ENCODE measurements at regions not wholly inside any gene's neighbourhood (a gene's known extent, or its start where the extent isn't known, plus 50 kb on each side); places are given as distances from the start of the nearest gene placed in this dataset.

- Mint-ChIP-seq H3K9me3 (no peaks in the 10 kb centered on the region), H3K36me3 (no peaks in the 10 kb centered on the region), H3K27ac (no peak overlapping the region), H3K27me3 (no peaks in the 10 kb centered on the region), H3K4me3 (no peak overlapping the region), H3K4me1 (peaks cover 2% of the 10 kb centered on the region)
- DNase-seq (ENCODE audit: low spot score in 2 of 2) (no peak), ATAC-seq (ENCODE audit: low read depth) (no peak)
Measured at GRCh38 chr6:134503585-134504281, 185.8 kb upstream of the SGK1 start.

- ATAC-seq (ENCODE audit: low read depth) (no peak), DNase-seq (ENCODE audit: low spot score in 2 of 2) (no peak)
- Mint-ChIP-seq H3K36me3 (no peaks in the 10 kb centered on the region), H3K4me1 (peaks cover 2% of the 10 kb centered on the region), H3K27ac (no peak overlapping the region), H3K4me3 (no peak overlapping the region), H3K9me3 (no peaks in the 10 kb centered on the region), H3K27me3 (no peaks in the 10 kb centered on the region)
Measured at GRCh38 chr6:134502614-134503549, 185.0 kb upstream of the SGK1 start.

DNA sequence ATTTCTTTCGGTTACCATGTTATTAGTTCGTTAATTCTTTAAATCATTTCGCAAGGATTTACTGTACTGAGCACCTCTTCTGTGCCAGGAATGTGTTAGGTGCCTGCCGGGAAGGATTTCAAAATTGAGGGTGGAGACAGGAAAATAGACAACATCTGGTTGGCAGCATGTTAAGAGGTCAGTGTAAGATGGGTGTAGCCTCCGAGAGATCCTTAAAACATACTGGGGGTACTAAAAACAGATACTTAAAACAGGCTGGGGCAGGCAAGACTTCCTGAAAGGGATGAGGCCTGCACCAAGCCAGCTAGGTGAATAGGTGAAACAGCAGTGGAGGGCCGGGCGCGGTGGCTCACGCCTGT is 178.0 kb upstream of the SGK1 start:
- no peak for ATAC-seq (ENCODE audit: low read depth)

GRCh38 chr6:134495203-134495889 is 177.4 kb upstream of the SGK1 start:
- no peak for ATAC-seq (ENCODE audit: low read depth)
- DNase-seq (ENCODE audit: low spot score in 2 of 2) = no peak

More for the DNA sequence above, 178.0 kb upstream of the SGK1 start:
- H3K4me3 Mint-ChIP-seq = no peak overlapping the region
- no peaks in the 10 kb centered on the region for H3K36me3 Mint-ChIP-seq
- no peaks in the 10 kb centered on the region for H3K9me3 Mint-ChIP-seq
- H3K27me3 Mint-ChIP-seq = no peaks in the 10 kb centered on the region
- H3K27ac Mint-ChIP-seq = no peak overlapping the region
- no peak for DNase-seq (ENCODE audit: low spot score in 2 of 2)
- H3K4me1 Mint-ChIP-seq = peaks cover 5% of the 10 kb centered on the region

GRCh38 chr6:134493789-134494188 is 175.9 kb upstream of the SGK1 start:
- ATAC-seq (ENCODE audit: low read depth) = no peak
- Mint-ChIP-seq H3K36me3 (no peaks in the 10 kb centered on the region), H3K4me3 (no peak overlapping the region), H3K4me1 (peaks cover 4% of the 10 kb centered on the region), H3K27me3 (no peaks in the 10 kb centered on the region), H3K9me3 (no peaks in the 10 kb centered on the region), H3K27ac (no peak overlapping the region)
- no peak for DNase-seq (ENCODE audit: low spot score in 2 of 2)

More at GRCh38 chr6:134495203-134495889, 177.4 kb upstream of the SGK1 start:
- H3K9me3 Mint-ChIP-seq = no peaks in the 10 kb centered on the region
- H3K27me3 Mint-ChIP-seq = no peaks in the 10 kb centered on the region
- no peak overlapping the region for H3K4me3 Mint-ChIP-seq
- H3K27ac Mint-ChIP-seq = no peak overlapping the region
- no peaks in the 10 kb centered on the region for H3K36me3 Mint-ChIP-seq
- H3K4me1 Mint-ChIP-seq = peaks cover 4% of the 10 kb centered on the region

GRCh38 chr6:134491477-134491876 is 173.6 kb upstream of the SGK1 start:
- Mint-ChIP-seq H3K9me3 (no peaks in the 10 kb centered on the region), H3K27ac (no peak overlapping the region), H3K4me3 (no peak overlapping the region), H3K36me3 (no peaks in the 10 kb centered on the region), H3K4me1 (peaks cover 4% of the 10 kb centered on the region), H3K27me3 (peaks cover 1% of the 10 kb centered on the region)
- DNase-seq (ENCODE audit: low spot score in 2 of 2) = no peak
- no peak for ATAC-seq (ENCODE audit: low read depth)

DNA sequence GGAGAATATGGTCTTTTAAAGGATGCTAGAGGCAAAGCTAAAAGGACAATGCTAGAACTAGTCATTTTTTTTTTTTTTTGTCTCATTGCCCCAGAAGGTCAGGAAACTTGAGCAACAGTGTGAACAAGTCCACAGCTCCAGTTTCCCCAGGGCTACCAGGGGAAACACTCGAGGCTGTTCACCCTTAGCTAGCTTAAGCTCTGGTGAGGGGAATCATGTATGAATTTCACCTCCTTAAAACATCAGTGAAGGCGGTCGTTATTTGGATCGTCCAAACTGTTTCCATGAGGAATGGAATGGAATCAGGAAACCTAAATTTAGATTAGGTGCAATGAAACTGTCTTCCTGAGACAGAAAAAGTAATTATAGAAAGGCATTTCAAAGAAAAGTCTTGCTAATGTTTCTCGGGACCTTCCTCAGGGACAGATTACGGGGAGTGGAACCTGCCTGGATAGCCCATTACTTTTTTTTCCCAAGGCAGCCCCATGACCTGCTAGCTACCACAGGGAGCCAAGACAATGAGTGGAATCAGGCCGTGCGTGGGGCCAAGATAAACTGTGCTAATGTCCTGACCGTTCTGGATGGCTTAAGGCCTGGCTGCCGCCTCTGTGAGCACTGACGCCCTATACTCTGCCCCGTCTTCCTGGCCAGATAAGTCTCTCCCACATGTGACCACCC is 164.8 kb upstream of the SGK1 start:
- Mint-ChIP-seq H3K4me1 (no peaks in the 10 kb centered on the region), H3K36me3 (no peaks in the 10 kb centered on the region), H3K27me3 (no peaks in the 10 kb centered on the region), H3K4me3 (no peak overlapping the region), H3K9me3 (peaks cover 2% of the 10 kb centered on the region), H3K27ac (no peak overlapping the region)
- ATAC-seq (ENCODE audit: low read depth) (no peak), DNase-seq (ENCODE audit: low spot score in 2 of 2) (no peak)

DNA sequence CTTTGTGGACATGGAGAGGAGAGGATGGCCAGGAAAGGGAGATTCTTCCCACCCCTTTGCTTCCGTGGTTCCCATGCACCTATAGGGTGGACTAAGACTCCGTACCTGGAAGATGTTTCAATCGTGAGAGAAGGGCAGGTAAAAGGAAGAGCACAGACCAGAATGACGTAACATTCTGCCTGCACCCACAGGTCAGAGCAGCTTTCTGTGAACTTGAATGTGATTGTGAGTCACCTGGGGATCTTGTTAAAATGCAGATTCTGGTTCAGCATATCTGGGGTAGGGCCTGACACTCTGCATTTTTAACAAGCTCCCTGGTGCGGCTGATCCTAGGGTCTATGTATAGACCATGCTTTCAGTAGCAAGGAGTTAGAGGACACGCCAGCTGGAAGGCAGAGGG is 164.1 kb upstream of the SGK1 start:
- no peaks in the 10 kb centered on the region for H3K4me1 Mint-ChIP-seq
- ATAC-seq (ENCODE audit: low read depth) (no peak), DNase-seq (ENCODE audit: low spot score in 2 of 2) (no peak)
- no peak overlapping the region for H3K27ac Mint-ChIP-seq
- H3K27me3 Mint-ChIP-seq = no peaks in the 10 kb centered on the region
- peaks cover 2% of the 10 kb centered on the region for H3K9me3 Mint-ChIP-seq
- H3K4me3 Mint-ChIP-seq = no peak overlapping the region
- no peaks in the 10 kb centered on the region for H3K36me3 Mint-ChIP-seq

- H3K4me3 Mint-ChIP-seq = no peak overlapping the region
- H3K27me3 Mint-ChIP-seq = no peaks in the 10 kb centered on the region
- H3K9me3 Mint-ChIP-seq = no peaks in the 10 kb centered on the region
- H3K36me3 Mint-ChIP-seq = no peaks in the 10 kb centered on the region
- ATAC-seq (ENCODE audit: low read depth) = no peak
- no peak for DNase-seq (ENCODE audit: low spot score in 2 of 2)
- no peaks in the 10 kb centered on the region for H3K4me1 Mint-ChIP-seq
- H3K27ac Mint-ChIP-seq = no peak overlapping the region
Measured at GRCh38 chr6:134480593-134480992, 162.7 kb upstream of the SGK1 start.

GRCh38 chr6:134478764-134479399 is 161.0 kb upstream of the SGK1 start:
- Mint-ChIP-seq H3K27me3 (no peaks in the 10 kb centered on the region), H3K9me3 (no peaks in the 10 kb centered on the region), H3K4me3 (no peak overlapping the region), H3K36me3 (no peaks in the 10 kb centered on the region), H3K27ac (no peak overlapping the region), H3K4me1 (no peaks in the 10 kb centered on the region)
- DNase-seq (ENCODE audit: low spot score in 2 of 2) = no peak
- no peak for ATAC-seq (ENCODE audit: low read depth)

GRCh38 chr6:134477991-134478635 is 160.2 kb upstream of the SGK1 start:
- H3K4me1 Mint-ChIP-seq = no peaks in the 10 kb centered on the region
- no peaks in the 10 kb centered on the region for H3K27me3 Mint-ChIP-seq
- no peak overlapping the region for H3K27ac Mint-ChIP-seq
- H3K36me3 Mint-ChIP-seq = no peaks in the 10 kb centered on the region
- DNase-seq (ENCODE audit: low spot score in 2 of 2) = no peak
- no peak for ATAC-seq (ENCODE audit: low read depth)
- H3K4me3 Mint-ChIP-seq = no peak overlapping the region
- no peaks in the 10 kb centered on the region for H3K9me3 Mint-ChIP-seq

DNA sequence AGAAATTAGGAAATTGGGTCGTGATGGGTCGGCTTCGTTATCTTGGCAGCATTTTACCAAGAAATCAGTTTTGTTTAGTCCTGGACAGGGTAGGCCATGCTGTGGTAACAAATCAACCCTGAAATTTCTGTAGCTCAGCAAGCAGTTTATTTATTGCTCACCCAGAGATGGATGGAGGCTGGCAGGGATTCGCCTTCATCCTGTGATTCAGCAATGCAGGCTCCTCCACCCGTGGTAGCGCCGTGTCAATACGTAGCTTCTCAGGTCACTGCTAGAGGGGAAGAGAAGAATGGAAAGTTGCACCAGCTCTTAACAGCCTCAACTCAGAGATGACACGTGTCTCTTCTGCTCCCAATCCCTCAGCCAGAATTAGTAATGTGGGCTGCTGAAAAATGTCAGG is 157.0 kb upstream of the SGK1 start:
- no peak overlapping the region for H3K4me3 Mint-ChIP-seq
- DNase-seq (ENCODE audit: low spot score in 2 of 2) (no peak), ATAC-seq (ENCODE audit: low read depth) (no peak)
- peaks cover 5% of the 10 kb centered on the region for H3K4me1 Mint-ChIP-seq
- H3K27me3 Mint-ChIP-seq = no peaks in the 10 kb centered on the region
- H3K36me3 Mint-ChIP-seq = no peaks in the 10 kb centered on the region
- no peak overlapping the region for H3K27ac Mint-ChIP-seq
- no peaks in the 10 kb centered on the region for H3K9me3 Mint-ChIP-seq

DNA sequence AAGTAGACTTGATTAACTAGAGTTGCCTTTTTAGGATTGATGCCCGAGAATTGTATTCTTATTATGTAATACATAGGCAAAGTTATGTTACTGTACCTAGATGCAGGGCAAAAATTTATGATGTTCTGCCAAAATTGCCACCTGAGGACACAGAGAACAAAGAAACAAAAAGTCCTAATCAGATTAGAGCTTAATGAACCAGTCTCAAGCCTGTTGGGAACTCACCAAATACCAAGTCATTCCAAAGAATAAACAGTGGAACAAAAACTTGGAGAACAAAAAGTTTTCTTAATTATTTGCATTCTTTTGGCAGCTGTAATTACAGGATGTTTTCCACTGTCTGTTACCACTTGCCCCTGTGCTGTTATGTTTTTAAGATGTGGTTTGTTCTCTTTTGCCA is 154.7 kb upstream of the SGK1 start:
- no peak overlapping the region for H3K4me3 Mint-ChIP-seq
- H3K27me3 Mint-ChIP-seq = no peaks in the 10 kb centered on the region
- H3K9me3 Mint-ChIP-seq = no peaks in the 10 kb centered on the region
- DNase-seq (ENCODE audit: low spot score in 2 of 2) = no peak
- ATAC-seq (ENCODE audit: low read depth) = no peak
- peaks cover 5% of the 10 kb centered on the region for H3K4me1 Mint-ChIP-seq
- H3K27ac Mint-ChIP-seq = no peak overlapping the region
- no peaks in the 10 kb centered on the region for H3K36me3 Mint-ChIP-seq

All from memory B cell (primary cell).